Esophagus squamous epithelium (tissue), 5 donors: ENCODE measurements at regions not wholly inside any gene's neighbourhood (a gene's known extent, or its start where the extent isn't known, plus 50 kb on each side); places are given as distances from the start of the nearest gene placed in this dataset.
"Not testable (repeated sequence)": the region's sequence is repeated elsewhere in the genome, so short reads cannot be mapped to it uniquely, and the experiment has no call there.

Experiments used
- DNase-seq: peaks from one replicate; lab custom pipeline; 2025; lab: John Stamatoyannopoulos, UW
- H3K27ac ChIP-seq, 4 donors: fragments of 200-600 bp; sonication (generic); one replicate each; pipeline ENCODE4 v1.5.1; 2016 to 2019; ENCODE audit warnings: mild to moderate bottlenecking in 1 of 4
- H3K27me3 ChIP-seq, 4 donors: fragments of 200-600 bp; sonication (generic); 1 replicate in 3 of 4; 2 replicates in 1 of 4; pipeline versions ENCODE4 v1.5.1 to v1.6.0; 2017 to 2021; ENCODE audit warnings: antibody characterized with exemption in 1 of 4
- H3K36me3 ChIP-seq, 3 donors: fragments of 200-600 bp; sonication (generic); one replicate each; pipeline ENCODE4 v1.5.1; 2016 to 2019
- H3K4me1 ChIP-seq, 3 donors: fragments of 200-600 bp; sonication (generic); one replicate each; pipeline ENCODE4 v1.5.1; 2017 to 2019
- H3K4me3 ChIP-seq, 4 donors: fragments of 200-600 bp; sonication (generic); 1 replicate in 3 of 4; 2 replicates in 1 of 4; pipeline ENCODE4 v1.5.1; 2016 to 2019; ENCODE audit warnings: mild to moderate bottlenecking in 2 of 4, moderate library complexity in 1 of 4
- H3K9me3 ChIP-seq, 3 donors: fragments of 200-600 bp; sonication (generic); one replicate each; pipeline ENCODE4 v1.5.1; 2016 to 2019
- CTCF ChIP-seq, 6 experiments: fragments of 450-650 bp in 4 of 6; fragments of 200-600 bp in 2 of 6; sonication (generic) in 2 of 6; IDR thresholded peaks; one replicate each; pipeline ENCODE4 v1.5.1; 2016 to 2019; ENCODE audit warnings: antibody characterized with exemption in 6 of 6, mild to moderate bottlenecking in 4 of 6, moderate library complexity in 4 of 6
- POLR2A ChIP-seq, 4 donors: fragments of 450-650 bp; IDR thresholded peaks; one replicate each; pipeline ENCODE4 v1.6.1; 2017; ENCODE audit warnings: antibody characterized with exemption in 4 of 4, mild to moderate bottlenecking in 4 of 4, moderate library complexity in 3 of 4
- WGBS, 2 donors: methylation state at CpG; one replicate each; pipeline ENCODE4 v1.1.5; 2018; 5-methylcytosine and 5-hydroxymethylcytosine counted together
- intact Hi-C: fragments of 100-400 bp; cut with DNase I; formaldehyde crosslinking; loops from one replicate; pipeline ENCODE4 v1.15.0; 2022
- donor health status: DM: yes; HTN: yes; CAD: no.

- Histone ChIP-seq H3K9me3 (no peaks in the 10 kb centered on the region), H3K27ac (no peak overlapping the region), H3K4me3 (no peak overlapping the region), H3K27me3 (no peaks in the 10 kb centered on the region), H3K4me1 (no peaks in the 10 kb centered on the region), H3K36me3 (no peaks in the 10 kb centered on the region)
- DNase-seq: no peak
- intact Hi-C loops: no loop called here
- no peak for TF ChIP-seq CTCF (IDR thresholded peaks at IDR 0.05)
- TF ChIP-seq POLR2A (IDR thresholded peaks at IDR 0.05): no peak
Measured at GRCh38 chr7:131152766-131153165, 174.9 kb upstream of the MKLN1 start.

- Histone ChIP-seq H3K9me3 (no peaks in the 10 kb centered on the region), H3K27me3 (no peaks in the 10 kb centered on the region), H3K4me3 (no peak overlapping the region), H3K4me1 (no peaks in the 10 kb centered on the region), H3K36me3 (no peaks in the 10 kb centered on the region), H3K27ac (no peak overlapping the region)
- TF ChIP-seq POLR2A (IDR thresholded peaks at IDR 0.05): no peak
- no peak for TF ChIP-seq CTCF (IDR thresholded peaks at IDR 0.05)
- DNase-seq: no peak
- intact Hi-C loops: no loop called here
Measured at GRCh38 chr7:131154380-131154779, 173.3 kb upstream of the MKLN1 start.

GRCh38 chr7:131157530-131158243 lies 170.0 kb upstream of the MKLN1 start:
- Histone ChIP-seq H3K27ac (no peak overlapping the region), H3K4me1 (no peaks in the 10 kb centered on the region), H3K9me3 (no peaks in the 10 kb centered on the region), H3K36me3 (no peaks in the 10 kb centered on the region), H3K27me3 (no peaks in the 10 kb centered on the region), H3K4me3 (no peak overlapping the region)
- TF ChIP-seq POLR2A (IDR thresholded peaks at IDR 0.05): no peak
- no peak for TF ChIP-seq CTCF (IDR thresholded peaks at IDR 0.05)
- WGBS, 2 donors: 49 to 64% methylated on average over 12 to 13 of the region's 14 CpGs
- intact Hi-C loops: no loop called here
- no peak for DNase-seq

- H3K4me3 ChIP-seq, DNase-seq, H3K4me1 ChIP-seq, H3K27me3 ChIP-seq, H3K36me3 ChIP-seq, H3K9me3 ChIP-seq, intact Hi-C loops, H3K27ac ChIP-seq: not testable (repeated sequence)
- 94 to 96% methylated on average over 2 of the region's 2 CpGs for WGBS, 2 donors
Measured at GRCh38 chr7:131158244-131158636, 169.4 kb upstream of the MKLN1 start.

DNA sequence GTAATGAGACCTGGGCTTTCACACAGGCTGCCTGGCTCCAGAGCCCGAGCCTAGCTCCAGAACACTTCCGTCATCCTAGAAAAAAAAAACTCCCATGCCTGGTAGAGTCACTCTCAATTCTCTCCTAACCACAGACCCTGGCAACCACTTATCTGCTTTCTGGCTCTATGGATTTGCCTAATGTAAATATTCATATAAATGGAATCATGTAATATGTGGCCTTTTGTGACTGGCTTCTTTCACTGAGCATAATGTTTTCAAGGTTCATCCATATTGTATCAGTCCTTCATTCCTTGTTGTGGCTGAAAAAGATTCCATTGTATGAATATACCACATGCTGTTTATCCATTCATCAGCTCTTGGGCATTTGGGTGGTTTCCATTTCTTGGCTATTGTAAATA lies 167.7 kb upstream of the MKLN1 start:
- intact Hi-C loops: no loop called here
- TF ChIP-seq CTCF (IDR thresholded peaks at IDR 0.05) (no peak), POLR2A (IDR thresholded peaks at IDR 0.05) (no peak)
- H3K4me3 ChIP-seq: no peak overlapping the region
- DNase-seq: no peak
- H3K27ac ChIP-seq: no peak overlapping the region
- H3K27me3 ChIP-seq: no peaks in the 10 kb centered on the region
- H3K36me3 ChIP-seq: no peaks in the 10 kb centered on the region
- H3K4me1 ChIP-seq: no peaks in the 10 kb centered on the region
- 86 to 93% methylated on average over 2 of the region's 2 CpGs for WGBS, 2 donors
- no peaks in the 10 kb centered on the region for H3K9me3 ChIP-seq

DNA sequence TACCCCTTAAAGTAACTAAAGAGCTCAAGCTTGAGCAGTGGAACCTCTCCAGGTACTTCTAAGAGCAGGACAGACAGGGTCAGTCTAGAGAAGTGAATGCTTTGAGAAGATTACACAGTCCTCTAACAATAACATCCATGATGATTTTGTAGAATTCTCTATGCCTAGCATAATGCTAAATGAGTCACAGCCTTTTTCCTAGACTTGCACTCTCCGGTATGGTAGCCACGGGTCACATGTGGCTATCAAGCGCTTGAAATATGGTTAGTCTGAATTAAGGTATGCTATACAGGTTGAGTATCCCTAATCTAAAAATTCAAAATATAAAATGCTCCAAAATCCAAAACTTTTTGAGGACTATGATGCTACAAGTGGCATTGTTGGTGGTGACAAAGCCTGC lies 166.6 kb upstream of the MKLN1 start:
- Histone ChIP-seq H3K27me3 (no peaks in the 10 kb centered on the region), H3K9me3 (no peaks in the 10 kb centered on the region), H3K4me3 (no peak overlapping the region), H3K4me1 (no peaks in the 10 kb centered on the region), H3K27ac (no peak overlapping the region), H3K36me3 (no peaks in the 10 kb centered on the region)
- TF ChIP-seq POLR2A (IDR thresholded peaks at IDR 0.05) (no peak), CTCF (IDR thresholded peaks at IDR 0.05) (no peak)
- WGBS, 2 donors: 84 to 85% methylated on average over 3 of the region's 3 CpGs
- no peak for DNase-seq
- intact Hi-C loops: no loop called here
